SHP77 treated with DMSO at 0.1 percent for 48 hours (cell line): ENCODE measurements at regions not wholly inside any gene's neighbourhood (a gene's known extent, or its start where the extent isn't known, plus 50 kb on each side); places are given as distances from the start of the nearest gene placed in this dataset.
"Not testable (repeated sequence)": the region's sequence is repeated elsewhere in the genome, so short reads cannot be mapped to it uniquely, and the experiment has no call there.

Source experiments
- DNase-seq: peaks from one replicate; lab custom pipeline; 2025; lab: John Stamatoyannopoulos, UW

- not testable (repeated sequence) for DNase-seq
These were observed 61.0 kb downstream of the SPDYE17 start for GRCh38 chr7:76971201-76971600.

- DNase-seq, result not testable (repeated sequence)
These were observed 62.3 kb downstream of the SPDYE17 start for GRCh38 chr7:76969892-76970291.

DNA sequence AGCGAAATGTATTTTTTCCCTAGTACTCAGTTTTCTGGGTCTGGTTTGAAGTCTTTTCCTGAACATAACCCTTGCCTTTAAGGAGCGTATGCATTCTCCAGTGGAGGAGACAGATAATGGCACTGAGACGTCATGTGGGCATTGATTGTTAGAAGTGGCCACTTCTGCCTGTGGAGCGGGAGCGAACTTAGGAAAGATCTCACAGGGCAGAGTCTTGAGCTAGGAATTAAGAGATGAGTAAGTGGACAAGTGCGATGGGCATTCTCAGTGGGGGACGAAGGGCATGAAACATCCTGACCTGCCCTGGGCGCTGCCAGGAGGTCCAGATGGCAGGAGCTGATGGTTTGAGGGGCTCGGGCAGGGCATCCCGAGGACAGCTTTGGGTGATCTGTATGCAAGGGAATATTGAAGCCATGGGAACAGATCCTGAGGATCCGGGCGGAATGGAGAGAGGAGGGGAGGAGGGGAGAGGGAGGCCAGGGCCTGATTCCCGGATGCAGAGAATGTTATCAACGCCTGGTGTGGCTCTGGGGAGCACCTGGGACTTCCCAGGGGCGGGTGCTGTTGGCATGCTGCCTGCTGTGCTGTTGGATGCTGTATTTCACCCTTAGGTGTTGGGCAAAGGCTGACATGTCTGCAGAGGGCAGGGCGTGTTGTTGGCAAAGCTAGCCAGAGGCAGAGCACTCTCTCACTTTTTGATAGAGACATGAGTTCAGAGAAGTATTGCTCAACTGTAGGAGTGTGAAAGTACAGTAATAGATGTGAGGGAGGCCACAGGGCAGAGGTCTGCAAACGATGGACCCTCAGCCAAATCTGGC, 66.2 kb downstream of the SPDYE17 start:
- not testable (repeated sequence) for DNase-seq

- DNase-seq, result not testable (repeated sequence)
These were observed 68.1 kb downstream of the SPDYE17 start for GRCh38 chr7:76964050-76964449.

DNA sequence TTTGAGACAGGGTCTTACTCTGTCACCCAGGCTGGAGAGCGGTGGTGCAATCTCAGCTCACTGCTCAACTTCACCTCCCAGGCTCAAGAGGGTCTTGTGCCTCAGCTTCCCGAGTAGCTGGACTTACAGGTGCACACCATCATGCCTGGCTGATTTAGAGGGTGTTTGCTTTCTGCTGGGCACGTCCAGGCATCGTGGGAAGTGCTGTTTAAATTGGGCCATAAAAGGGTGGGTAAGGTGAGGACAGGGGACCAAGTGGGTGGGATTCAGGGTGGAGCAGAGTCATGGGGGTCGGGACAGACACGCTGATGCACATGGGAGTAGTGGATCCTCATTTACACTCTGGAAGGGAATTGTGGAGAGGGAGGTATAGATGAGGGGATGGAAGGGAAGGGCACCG, 69.1 kb downstream of the SPDYE17 start:
- DNase-seq, result not testable (repeated sequence)

DNA sequence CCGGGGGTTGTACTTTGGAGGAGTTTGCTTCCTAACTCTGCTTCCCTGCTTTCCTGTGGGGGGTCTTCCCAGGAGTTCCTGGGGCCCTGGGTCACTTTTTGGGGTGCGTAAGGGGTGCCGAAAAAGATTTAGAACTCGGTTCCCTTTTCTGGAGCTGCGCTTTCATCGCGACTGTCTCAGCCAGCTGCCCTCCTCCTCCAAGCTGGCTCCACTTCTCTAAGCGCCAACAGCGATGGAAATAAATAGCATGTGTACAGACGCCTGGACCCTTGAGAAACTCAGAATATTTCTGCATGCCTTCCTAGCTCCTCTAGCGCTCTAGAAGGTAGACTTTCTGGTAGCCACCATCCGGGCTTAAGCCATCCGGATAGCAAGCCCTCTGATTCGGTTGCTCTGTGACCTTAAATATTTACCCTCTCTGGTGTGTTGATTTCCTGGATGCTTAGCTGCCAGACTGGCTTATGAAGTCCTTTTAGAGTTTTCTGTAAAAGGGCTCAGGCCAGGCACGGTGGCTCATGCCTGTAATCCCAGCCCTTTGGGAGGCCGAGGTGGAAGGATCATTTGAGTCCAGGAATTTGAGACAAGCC, 71.7 kb downstream of the SPDYE17 start:
- DNase-seq, result not testable (repeated sequence)

GRCh38 chr7:76959573-76960399, 72.4 kb downstream of the SPDYE17 start:
- DNase-seq, result not testable (repeated sequence)

DNA sequence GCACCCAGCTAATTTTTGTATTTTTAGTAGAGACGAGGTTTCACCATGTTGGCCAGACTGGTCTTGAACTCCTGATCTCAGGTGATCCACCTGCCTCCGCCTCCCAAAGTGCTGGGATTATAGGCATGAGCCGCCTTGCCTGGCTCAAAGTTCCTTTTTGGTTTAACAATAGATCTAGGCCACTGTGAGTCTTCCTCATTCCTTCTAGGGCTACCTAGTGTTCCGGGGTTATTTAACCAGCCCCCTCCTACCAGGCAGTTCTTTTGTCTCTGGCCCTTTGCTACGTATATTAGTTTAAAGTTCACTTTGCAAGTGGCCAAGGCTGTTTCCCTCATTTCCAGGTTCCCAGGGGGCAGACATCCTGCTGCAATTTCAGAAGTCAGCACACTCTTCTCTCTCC, 75.6 kb downstream of the SPDYE17 start:
- not testable (repeated sequence) for DNase-seq

GRCh38 chr7:76955124-76955523, 77.0 kb downstream of the SPDYE17 start:
- not testable (repeated sequence) for DNase-seq

DNA sequence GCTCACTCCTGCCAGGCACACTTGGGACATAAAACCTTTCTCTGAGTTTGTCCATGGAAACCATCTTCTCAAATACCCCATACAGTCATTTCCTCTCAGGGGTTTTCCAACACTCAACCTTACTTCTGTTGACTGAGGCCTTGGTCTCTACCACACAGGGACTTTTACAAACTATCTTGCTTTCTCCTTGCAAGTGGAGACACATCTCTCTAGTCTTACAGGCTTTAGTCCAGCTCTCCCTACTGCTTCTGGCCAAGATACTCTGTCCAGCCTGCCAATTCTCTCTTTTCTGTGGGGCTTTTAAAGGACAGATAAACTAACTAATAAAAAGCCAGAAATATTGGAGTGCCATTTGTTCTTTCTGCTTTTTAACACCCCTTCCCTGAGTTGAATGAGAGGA, 87.6 kb downstream of the SPDYE17 start:
- DNase-seq, result not testable (repeated sequence)

DNA sequence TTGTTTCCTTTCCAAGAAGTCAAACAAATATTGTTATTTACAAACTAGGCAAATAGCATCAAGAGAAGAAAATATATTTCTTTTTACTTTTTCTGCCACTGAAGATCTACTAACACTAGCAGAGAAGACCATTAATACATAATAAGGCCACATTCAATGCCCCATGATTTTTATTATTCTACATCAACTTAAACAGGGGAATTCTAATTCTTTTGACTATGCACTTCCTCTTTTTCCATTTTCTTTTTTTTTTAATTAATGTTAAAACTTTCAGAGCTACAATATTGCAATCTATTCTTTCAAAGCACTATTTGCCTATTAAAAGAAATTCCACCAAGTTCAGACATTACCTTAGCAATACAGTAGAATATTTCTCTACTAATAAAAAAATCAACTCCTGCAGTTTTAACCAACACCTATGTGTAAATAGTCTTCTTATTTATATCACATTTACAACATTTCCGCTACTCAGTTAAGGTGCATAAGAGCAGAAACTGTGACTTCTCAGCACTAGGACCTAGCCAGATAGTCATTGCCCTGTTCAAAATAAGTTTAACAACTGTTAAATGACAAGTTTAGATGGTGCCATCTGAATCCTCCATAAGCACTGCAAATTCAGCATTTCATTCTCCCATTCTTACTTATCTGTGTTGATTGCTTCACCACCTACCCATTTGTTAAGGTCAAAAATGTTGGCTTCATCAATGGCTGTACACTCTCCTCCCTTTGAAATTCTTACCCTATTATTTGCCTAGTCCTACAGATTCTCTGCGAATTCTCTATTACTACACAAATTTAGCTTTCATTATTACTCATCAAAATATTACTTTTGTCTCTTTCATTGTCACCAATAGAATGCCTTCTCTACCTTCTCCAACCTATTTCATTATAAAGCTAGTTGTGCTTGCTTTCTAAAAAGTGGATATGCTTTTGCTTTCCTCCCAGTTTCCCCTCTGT, 90.1 kb downstream of the SPDYE17 start:
- DNase-seq, result not testable (repeated sequence)

DNA sequence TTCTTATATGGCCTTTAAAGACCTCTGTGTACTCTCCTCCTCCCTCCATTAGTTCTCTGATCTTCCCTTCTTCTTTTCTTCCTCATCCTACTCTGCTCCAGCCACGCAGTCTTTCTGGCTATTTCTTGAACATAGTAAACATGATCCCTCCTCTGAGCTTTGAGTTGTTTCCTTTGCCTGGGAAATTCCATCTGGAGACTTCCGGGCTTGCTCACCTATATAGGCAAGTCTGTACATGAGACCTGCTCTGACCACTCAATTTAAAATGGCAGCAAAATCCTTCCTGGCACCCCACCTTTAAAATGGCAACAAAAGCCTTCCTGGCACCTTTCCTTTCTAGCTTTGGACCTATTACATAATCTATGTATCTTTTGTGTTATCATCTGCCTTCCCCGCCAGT, 94.4 kb downstream of the SPDYE17 start:
- DNase-seq, result not testable (repeated sequence)

DNA sequence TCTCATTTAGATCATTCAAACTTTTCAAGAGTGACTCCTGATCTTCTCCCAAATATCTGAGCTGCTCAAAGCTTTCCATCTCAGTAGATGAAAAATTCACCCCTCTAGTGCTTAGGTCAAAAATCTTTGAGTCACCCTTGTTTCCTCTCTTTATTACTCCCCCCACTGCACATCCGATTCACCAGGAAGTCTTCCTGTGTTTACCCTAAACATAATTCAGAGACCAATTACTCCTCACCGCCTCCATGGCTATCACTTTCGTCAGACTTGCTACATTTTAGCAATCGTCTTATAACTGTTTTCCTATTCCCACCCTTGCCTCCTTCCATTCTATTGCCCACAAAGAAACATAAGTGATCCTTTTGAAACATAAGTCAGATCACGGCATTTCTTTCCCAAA, 94.8 kb downstream of the SPDYE17 start:
- DNase-seq, result not testable (repeated sequence)

DNA sequence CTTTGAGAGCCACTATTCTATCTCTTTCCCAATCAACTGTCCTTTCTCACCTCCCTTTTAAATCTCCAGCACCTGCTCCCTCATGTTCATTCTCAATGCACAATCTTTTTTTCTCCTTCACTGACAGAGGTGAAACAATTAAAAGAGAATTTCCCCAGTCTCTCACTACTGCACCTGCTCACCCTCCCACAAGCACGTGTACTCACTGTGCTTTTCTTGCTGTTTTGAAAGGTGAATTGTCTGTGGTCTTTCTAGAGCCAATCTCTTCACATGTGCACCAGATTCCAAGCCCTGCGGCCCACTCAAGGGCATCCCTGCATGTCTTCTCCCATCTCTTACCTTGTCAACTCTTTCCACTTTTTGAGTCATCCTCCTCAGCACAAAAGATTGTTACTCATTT, 95.8 kb downstream of the SPDYE17 start:
- DNase-seq, result not testable (repeated sequence)

GRCh38 chr7:76934711-76935110, 97.5 kb downstream of the SPDYE17 start:
- not testable (repeated sequence) for DNase-seq

- DNase-seq, result not testable (repeated sequence)
These were observed 99.2 kb downstream of the SPDYE17 start for GRCh38 chr7:76932957-76933356.

GRCh38 chr7:76931441-76931840, 100.7 kb downstream of the SPDYE17 start:
- DNase-seq, result not testable (repeated sequence)

- DNase-seq, result not testable (repeated sequence)
These were observed 101.7 kb downstream of the SPDYE17 start for GRCh38 chr7:76930416-76930815.

DNA sequence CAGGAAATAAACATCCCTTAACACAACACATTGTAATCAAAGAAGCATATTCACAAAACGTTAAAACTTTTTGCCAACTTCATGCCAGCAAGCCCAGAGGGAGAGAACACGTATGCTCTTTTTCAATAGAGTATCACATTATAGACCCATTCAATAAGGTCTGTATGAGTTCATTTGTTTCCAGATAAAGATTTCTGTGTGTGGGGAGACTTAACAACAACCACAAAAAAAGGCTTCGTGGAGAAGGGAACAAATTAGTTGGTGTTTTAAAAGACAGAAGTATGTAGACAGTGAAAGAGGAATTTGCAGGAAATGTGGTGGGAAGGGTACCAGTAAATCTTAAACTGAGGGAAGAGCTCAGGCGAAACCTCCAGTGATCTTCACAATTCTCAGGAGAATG, 103.4 kb downstream of the SPDYE17 start:
- not testable (repeated sequence) for DNase-seq

GRCh38 chr7:76927741-76928393, 104.3 kb downstream of the SPDYE17 start:
- DNase-seq, result not testable (repeated sequence)

DNA sequence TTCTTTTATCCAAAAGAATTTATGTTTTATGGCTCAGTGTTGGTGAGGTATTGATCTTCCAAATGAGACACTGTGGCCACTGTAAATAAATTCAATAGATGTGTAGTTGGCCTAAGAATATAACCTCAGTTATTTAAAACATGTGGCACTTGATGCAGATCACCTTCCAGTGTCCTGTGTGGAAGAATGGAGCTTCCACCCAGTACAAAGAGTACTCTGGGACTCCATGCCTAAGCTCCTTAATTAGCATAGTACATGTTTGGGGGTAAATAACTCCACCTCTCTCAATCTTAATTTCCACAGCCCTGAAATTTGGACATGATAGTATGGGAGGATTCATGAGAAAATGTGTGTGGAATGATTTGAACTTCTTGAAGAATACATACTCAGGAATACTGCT, 105.7 kb downstream of the SPDYE17 start:
- DNase-seq, result not testable (repeated sequence)
